Spleen (tissue), 11 donors: ENCODE measurements at regions not wholly inside any gene's neighbourhood (a gene's known extent, or its start where the extent isn't known, plus 50 kb on each side); places are given as distances from the start of the nearest gene placed in this dataset.

ENCODE experiments used
- DNase-seq: peaks from one replicate; pipeline ENCODE4 v3.0.0-alpha.2; 2020
- H3K27ac ChIP-seq, 8 donors: fragments of 200-600 bp; sonication (generic) in 7 of 8; 1 replicate in 4 of 8; 2 replicates in 4 of 8; pipeline versions ENCODE4 v1.5.0 to v1.8.0; 2016 to 2021; ENCODE audit warnings: inconsistent platforms in 4 of 8, mild to moderate bottlenecking in 4 of 8, moderate library complexity in 1 of 8
- H3K27me3 ChIP-seq, 7 donors: fragments of 200-600 bp; sonication (generic) in 6 of 7; replicated peaks in 1 of 7; 1 replicate in 4 of 7; 2 replicates in 3 of 7; pipeline versions ENCODE4 v1.5.0 to v1.8.0; 2016 to 2021; ENCODE audit warnings: inconsistent platforms in 3 of 7, mild to moderate bottlenecking in 1 of 7
- H3K36me3 ChIP-seq, 6 donors: fragments of 200-600 bp; sonication (generic) in 5 of 6; 1 replicate in 4 of 6; 2 replicates in 2 of 6; pipeline versions ENCODE4 v1.5.0 to v1.8.0; 2016 to 2021; ENCODE audit warnings: inconsistent platforms in 2 of 6
- H3K4me1 ChIP-seq, 6 donors: fragments of 200-600 bp; sonication (generic) in 5 of 6; 1 replicate in 3 of 6; 2 replicates in 3 of 6; pipeline versions ENCODE4 v1.5.0 to v1.8.0; 2016 to 2021; ENCODE audit warnings: inconsistent platforms in 3 of 6
- H3K4me3 ChIP-seq, 8 donors: fragments of 200-600 bp; sonication (generic) in 7 of 8; 1 replicate in 4 of 8; 2 replicates in 4 of 8; pipeline versions ENCODE4 v1.5.0 to v1.8.0; 2016 to 2021; ENCODE audit warnings: inconsistent platforms in 4 of 8, mild to moderate bottlenecking in 4 of 8, moderate library complexity in 2 of 8
- H3K9me3 ChIP-seq, 8 donors: fragments of 200-600 bp; sonication (generic) in 7 of 8; 1 replicate in 4 of 8; 2 replicates in 4 of 8; pipeline versions ENCODE4 v1.5.0 to v1.8.0; 2016 to 2021; ENCODE audit warnings: inconsistent platforms in 4 of 8
- POLR2A ChIP-seq, 3 donors: fragments of 450-650 bp; IDR thresholded peaks; one replicate each; pipeline ENCODE4 v1.5.1; 2017; ENCODE audit warnings: antibody characterized with exemption in 3 of 3, mild to moderate bottlenecking in 1 of 3
- POLR2AphosphoS5 ChIP-seq, 3 donors: sonication (generic); formaldehyde crosslinking; IDR thresholded peaks; one replicate each; pipeline ENCODE4 v1.5.1; 2017; ENCODE audit warnings: antibody characterized with exemption in 3 of 3
- WGBS, 5 donors: extraction: QIAGEN DNeasy Blood & Tissue Kit in 3 of 5; methylation state at CpG; one replicate each; pipeline versions ENCODE4 v1.1.5 to v1.1.7; 2013 to 2018; 5-methylcytosine and 5-hydroxymethylcytosine counted together
- intact Hi-C: fragments of 100-400 bp; cut with DNase I; formaldehyde crosslinking; loops from one replicate; pipeline ENCODE4 v1.15.0; 2023; ENCODE audit warnings: low total_unique reads
- TF ChIP-seq, protein P1 (sequence below), 11 experiments: fragments of 200-600 bp in 7 of 11; fragments of 450-650 bp in 4 of 11; sonication (generic) in 4 of 11; IDR thresholded peaks in 8 of 11; conservative IDR thresholded peaks in 3 of 11; 1 replicate in 7 of 11; 2 replicates in 4 of 11; pipeline versions ENCODE4 v1.4.0 to v1.8.0; 2016 to 2021; ENCODE audit warnings: antibody characterized with exemption in 11 of 11, inconsistent platforms in 4 of 11, mild to moderate bottlenecking in 1 of 11
- donor health status: healthy with polysubstance abuse.
- donor health status: DM: no; HTN: no; CAD: no; lungs with moderate emphysema.
- donor health status: DM: no; HTN: no; CAD: no.
- donor health status: Bipolar disorder and iron deficiency.
- donor health status: healthy.
- donor health status: DM: no; HTN: no; CAD: no.
- donor health status: DM: yes; HTN: yes; CAD: no.

DNA sequence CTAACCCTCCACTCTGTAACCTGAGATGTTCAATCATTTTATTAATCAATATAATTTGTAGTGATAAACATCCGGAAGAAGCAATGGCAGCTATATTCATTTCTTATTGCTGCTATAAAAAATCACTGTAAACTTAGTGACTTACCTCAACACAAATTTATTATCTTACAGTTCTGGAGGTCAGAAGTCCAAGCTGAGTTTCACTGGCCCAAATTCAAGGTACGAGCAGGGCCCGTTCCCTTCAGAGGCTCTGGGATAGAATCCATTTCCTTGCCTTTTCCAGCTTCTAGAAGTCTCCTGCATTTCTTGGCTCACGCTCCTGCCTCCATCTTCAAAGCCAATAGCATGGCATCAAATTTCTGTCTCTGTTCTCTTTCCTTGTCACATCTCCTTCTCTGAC lies 279.5 kb upstream of the SP8 start:
- WGBS, 5 donors = 79 to 93% (median 86%) methylated on average over 4 of the region's 4 CpGs
- no peaks in the 10 kb centered on the region for H3K36me3 ChIP-seq
- H3K4me1 ChIP-seq = no peaks in the 10 kb centered on the region
- no peak for DNase-seq
- TF ChIP-seq, protein P1, sequence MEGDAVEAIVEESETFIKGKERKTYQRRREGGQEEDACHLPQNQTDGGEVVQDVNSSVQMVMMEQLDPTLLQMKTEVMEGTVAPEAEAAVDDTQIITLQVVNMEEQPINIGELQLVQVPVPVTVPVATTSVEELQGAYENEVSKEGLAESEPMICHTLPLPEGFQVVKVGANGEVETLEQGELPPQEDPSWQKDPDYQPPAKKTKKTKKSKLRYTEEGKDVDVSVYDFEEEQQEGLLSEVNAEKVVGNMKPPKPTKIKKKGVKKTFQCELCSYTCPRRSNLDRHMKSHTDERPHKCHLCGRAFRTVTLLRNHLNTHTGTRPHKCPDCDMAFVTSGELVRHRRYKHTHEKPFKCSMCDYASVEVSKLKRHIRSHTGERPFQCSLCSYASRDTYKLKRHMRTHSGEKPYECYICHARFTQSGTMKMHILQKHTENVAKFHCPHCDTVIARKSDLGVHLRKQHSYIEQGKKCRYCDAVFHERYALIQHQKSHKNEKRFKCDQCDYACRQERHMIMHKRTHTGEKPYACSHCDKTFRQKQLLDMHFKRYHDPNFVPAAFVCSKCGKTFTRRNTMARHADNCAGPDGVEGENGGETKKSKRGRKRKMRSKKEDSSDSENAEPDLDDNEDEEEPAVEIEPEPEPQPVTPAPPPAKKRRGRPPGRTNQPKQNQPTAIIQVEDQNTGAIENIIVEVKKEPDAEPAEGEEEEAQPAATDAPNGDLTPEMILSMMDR (IDR thresholded peaks at IDR 0.05 in 8 of 11, conservative IDR thresholded peaks at IDR 0.05 in 3 of 11) = no peak
- no peak for TF ChIP-seq POLR2AphosphoS5 (IDR thresholded peaks at IDR 0.05)
- no peak overlapping the region for H3K4me3 ChIP-seq
- no peaks in the 10 kb centered on the region for H3K27me3 ChIP-seq
- H3K27ac ChIP-seq = no peak overlapping the region
- intact Hi-C loops = no loop called here
- peaks cover 0 to 7% (median 0%) of the 10 kb centered on the region in 8 donors for H3K9me3 ChIP-seq

DNA sequence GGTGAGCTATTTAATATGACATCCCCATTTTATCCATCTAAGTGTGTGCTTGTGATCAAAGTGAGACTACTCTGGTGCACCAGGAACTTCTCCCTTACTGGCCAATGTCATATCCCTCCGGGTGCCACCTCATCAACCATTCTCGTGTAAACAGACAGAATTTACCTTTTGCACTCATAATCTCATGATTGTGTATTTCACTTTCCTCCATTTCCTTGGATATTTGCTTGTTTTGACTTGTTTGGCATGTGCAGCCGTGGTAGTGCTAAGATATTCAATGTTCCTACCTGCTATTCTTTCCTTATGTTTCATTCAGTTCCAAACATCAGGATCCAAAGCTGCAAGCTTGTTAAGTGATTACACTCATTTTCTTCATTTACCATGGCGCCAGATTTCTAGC lies 280.5 kb upstream of the SP8 start:
- H3K27ac ChIP-seq = no peak overlapping the region
- H3K36me3 ChIP-seq = no peaks in the 10 kb centered on the region
- H3K4me1 ChIP-seq = no peaks in the 10 kb centered on the region
- 76 to 86% (median 83%) methylated on average over 4 of the region's 4 CpGs for WGBS, 5 donors
- no peaks in the 10 kb centered on the region for H3K27me3 ChIP-seq
- DNase-seq = no peak
- TF ChIP-seq POLR2A (IDR thresholded peaks at IDR 0.05) = no peak
- TF ChIP-seq POLR2AphosphoS5 (IDR thresholded peaks at IDR 0.05) = no peak
- TF ChIP-seq, protein P1 (IDR thresholded peaks at IDR 0.05 in 8 of 11, conservative IDR thresholded peaks at IDR 0.05 in 3 of 11) = no peak
- H3K9me3 ChIP-seq = peaks cover 0 to 6% (median 0%) of the 10 kb centered on the region in 8 donors
- intact Hi-C loops = no loop called here
- H3K4me3 ChIP-seq = no peak overlapping the region

DNA sequence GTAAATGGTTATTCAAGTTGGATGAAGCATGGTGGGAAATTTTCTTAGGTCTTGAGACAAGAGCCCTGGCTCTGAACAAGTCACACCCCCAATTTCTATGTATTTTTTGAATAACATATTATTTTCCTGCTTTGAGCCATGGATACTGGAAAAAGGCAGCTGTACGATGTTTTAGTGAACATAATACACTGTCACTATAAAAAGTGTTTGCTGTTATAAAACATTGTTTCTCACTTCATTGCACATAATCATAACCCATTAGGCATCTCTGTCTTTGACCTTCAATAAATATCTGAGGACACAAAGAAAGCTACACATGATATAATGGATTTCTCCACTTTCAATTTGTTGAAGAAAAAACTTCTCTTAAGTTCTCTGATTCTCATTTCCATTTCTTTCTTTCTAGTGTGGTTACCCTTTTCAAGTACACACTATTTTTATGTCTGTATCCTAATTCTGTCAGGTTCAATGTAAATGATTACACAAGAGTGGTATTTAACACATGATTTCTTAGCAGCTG lies 283.9 kb upstream of the SP8 start:
- WGBS, 5 donors = 87 to 98% (median 91%) methylated on average over 1 of the region's 1 CpG
- H3K4me1 ChIP-seq = no peaks in the 10 kb centered on the region
- TF ChIP-seq, protein P1 (IDR thresholded peaks at IDR 0.05 in 8 of 11, conservative IDR thresholded peaks at IDR 0.05 in 3 of 11) = no peak
- intact Hi-C loops = no loop called here
- no peak for DNase-seq
- no peaks in the 10 kb centered on the region for H3K36me3 ChIP-seq
- no peak overlapping the region for H3K4me3 ChIP-seq
- H3K27ac ChIP-seq = no peak overlapping the region
- H3K27me3 ChIP-seq = no peaks in the 10 kb centered on the region
- H3K9me3 ChIP-seq = no peaks in the 10 kb centered on the region

DNA sequence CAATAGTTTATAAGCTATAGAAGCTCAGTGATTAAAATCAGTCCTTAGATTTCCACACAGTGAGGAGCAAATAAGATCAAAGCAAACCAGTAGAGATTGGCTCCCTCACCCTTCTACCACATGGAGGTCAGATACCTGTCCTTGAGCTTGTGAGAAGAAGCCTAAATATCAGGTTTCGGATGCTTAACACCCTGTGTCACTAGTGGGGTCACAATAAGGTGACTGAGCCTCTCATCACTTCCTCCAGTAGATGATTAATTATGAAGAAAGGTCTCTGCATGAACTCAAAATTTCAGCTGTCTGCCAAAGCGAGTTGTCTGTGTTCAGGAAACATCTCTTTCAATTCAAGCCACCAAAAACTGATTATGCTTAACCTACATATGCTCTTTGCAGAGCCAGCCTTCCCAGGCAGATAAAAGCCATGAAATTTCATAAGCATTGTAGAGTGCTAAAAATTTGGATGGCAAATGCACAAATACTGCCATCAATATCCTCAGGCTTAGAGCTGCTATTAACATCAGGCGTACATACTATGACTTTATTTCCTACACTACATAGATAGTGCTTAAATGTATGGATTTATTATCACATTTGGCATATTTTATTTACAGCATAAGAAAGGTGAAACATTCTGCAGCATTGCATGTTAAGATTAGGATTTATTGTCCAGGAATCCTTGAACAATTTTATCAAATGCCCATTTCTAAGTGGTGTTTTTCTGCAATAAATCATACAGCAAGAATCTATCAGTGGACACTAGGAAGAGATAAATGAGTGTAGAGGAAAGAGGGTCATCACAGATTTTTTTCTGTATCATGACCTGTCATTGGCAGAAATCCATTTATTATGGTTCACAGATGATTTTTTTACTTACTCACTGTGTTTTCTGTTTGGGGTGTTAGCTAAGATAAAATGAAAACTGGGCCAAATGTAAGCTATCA lies 285.1 kb upstream of the SP8 start:
- no peak overlapping the region for H3K4me3 ChIP-seq
- H3K27me3 ChIP-seq = no peaks in the 10 kb centered on the region
- no peak for DNase-seq
- H3K9me3 ChIP-seq = no peaks in the 10 kb centered on the region
- no peak for TF ChIP-seq POLR2AphosphoS5 (IDR thresholded peaks at IDR 0.05)
- TF ChIP-seq POLR2A (IDR thresholded peaks at IDR 0.05) = no peak
- TF ChIP-seq, protein P1 (IDR thresholded peaks at IDR 0.05 in 8 of 11, conservative IDR thresholded peaks at IDR 0.05 in 3 of 11) = no peak
- intact Hi-C loops = no loop called here
- H3K27ac ChIP-seq = no peak overlapping the region
- no peaks in the 10 kb centered on the region for H3K4me1 ChIP-seq
- H3K36me3 ChIP-seq = no peaks in the 10 kb centered on the region
- 42 to 71% (median 67%) methylated on average over 3 of the region's 3 CpGs for WGBS, 5 donors
